ENCODE measurements at regions not wholly inside any gene's neighbourhood (a gene's known extent, or its start where the extent isn't known, plus 50 kb on each side); places are given as distances from the start of the nearest gene placed in this dataset.
"Not testable (repeated sequence)": the region's sequence is repeated elsewhere in the genome, so short reads cannot be mapped to it uniquely, and the experiment has no call there.

- DNase-seq: no peak
These were observed 111.8 kb downstream of the KIF26A start for GRCh38 chr14:104250175-104250574.

GRCh38 chr14:104252256-104253215 is 114.1 kb downstream of the KIF26A start:
- no peak for DNase-seq

GRCh38 chr14:104253223-104253822 is 114.9 kb downstream of the KIF26A start:
- DNase-seq: no peak

- DNase-seq: no peak
These were observed 115.5 kb downstream of the KIF26A start for GRCh38 chr14:104253901-104254353.

- DNase-seq: no peak
These were observed 116.5 kb downstream of the KIF26A start for GRCh38 chr14:104254735-104255400.

- DNase-seq: no peak
These were observed 117.6 kb downstream of the KIF26A start for GRCh38 chr14:104256025-104256424.

- DNase-seq: no peak
These were observed 124.4 kb downstream of the KIF26A start for GRCh38 chr14:104262515-104263514.

GRCh38 chr14:104263675-104264358 is 125.4 kb downstream of the KIF26A start:
- no peak for DNase-seq

GRCh38 chr14:104264495-104265265 is 126.3 kb downstream of the KIF26A start:
- no peak for DNase-seq

GRCh38 chr14:104265918-104266630 is 127.7 kb downstream of the KIF26A start:
- DNase-seq: no peak

- no peak for DNase-seq
These were observed 128.5 kb downstream of the KIF26A start for GRCh38 chr14:104266631-104267575.

- no peak for DNase-seq
These were observed 129.5 kb downstream of the KIF26A start for GRCh38 chr14:104267895-104268294.

GRCh38 chr14:104268295-104268694 is 129.9 kb downstream of the KIF26A start:
- no peak for DNase-seq

- DNase-seq: no peak
These were observed 130.5 kb downstream of the KIF26A start for GRCh38 chr14:104268725-104269436.

GRCh38 chr14:104269511-104270241 is 131.3 kb downstream of the KIF26A start:
- DNase-seq: not testable (repeated sequence)

GRCh38 chr14:104271391-104271790 is 133.0 kb downstream of the KIF26A start:
- DNase-seq: no peak

- no peak for DNase-seq
These were observed 136.4 kb downstream of the KIF26A start for GRCh38 chr14:104274806-104275205.

All from effector CD4-positive, alpha-beta T cell (primary cell).